ENCODE measurements at regions not wholly inside any gene's neighbourhood (a gene's known extent, or its start where the extent isn't known, plus 50 kb on each side); places are given as distances from the start of the nearest gene placed in this dataset.

DNA sequence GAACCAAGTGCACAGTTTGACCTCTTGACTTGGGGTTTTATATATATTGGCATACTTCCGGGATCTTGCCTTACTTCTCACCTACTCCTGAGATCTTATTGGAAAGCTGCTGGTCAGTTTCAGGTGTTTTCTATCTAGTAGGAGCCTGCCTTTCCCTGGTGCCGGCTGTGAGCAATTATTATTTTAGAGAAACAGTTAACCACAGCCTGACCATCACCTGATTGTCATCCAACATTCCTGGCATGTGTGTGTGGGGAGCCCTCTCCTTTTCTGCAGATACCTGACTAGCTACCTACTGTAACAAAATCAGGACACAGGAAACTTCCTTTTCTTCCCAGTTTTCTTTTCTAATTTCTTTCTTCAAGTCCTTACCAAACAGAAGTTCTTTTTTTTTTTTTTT is 220.4 kb downstream of the ATP23 start:
- TF ChIP-seq ZNF274 (IDR thresholded peaks at IDR 0.05; ENCODE audit: low read depth, low read length) = no peak
- no peak for TF ChIP-seq YY1 (IDR thresholded peaks at IDR 0.05; ENCODE audit: insufficient read depth, insufficient read length)
- TF ChIP-seq SUZ12 (IDR thresholded peaks at IDR 0.05; ENCODE audit: extremely low read depth, insufficient read depth, insufficient read length) = no peak
